ENCODE measurements at regions not wholly inside any gene's neighbourhood (a gene's known extent, or its start where the extent isn't known, plus 50 kb on each side); places are given as distances from the start of the nearest gene placed in this dataset.

GRCh38 chr6:76495909-76496308 is 423.4 kb upstream of the IMPG1 start:
- TF ChIP-seq CTCF (IDR thresholded peaks at IDR 0.05) (no peak), POLR2A (IDR thresholded peaks at IDR 0.05) (no peak), EP300 (IDR thresholded peaks at IDR 0.05) (no peak)
